Type B pancreatic cell (in vitro differentiated cells): ENCODE measurements at regions not wholly inside any gene's neighbourhood (a gene's known extent, or its start where the extent isn't known, plus 50 kb on each side); places are given as distances from the start of the nearest gene placed in this dataset.

ENCODE experiments used
- DNase-seq: peaks from one replicate; pipeline ENCODE4 v3.0.0; 2021; ENCODE audit warnings: mixed read lengths; ENCODE audit not compliant: unreplicated experiment; ENCODE audit errors: extremely low spot score
- H3K27ac Mint-ChIP-seq: 2 replicates; pipeline ENCODE4 v1.8.0; 2021; ENCODE audit warnings: mild to moderate bottlenecking, mixed read lengths
- H3K27me3 Mint-ChIP-seq: 2 replicates; pipeline ENCODE4 v1.8.0; 2021; ENCODE audit warnings: mixed read lengths
- H3K36me3 Mint-ChIP-seq: 2 replicates; pipeline ENCODE4 v1.8.0; 2021; ENCODE audit warnings: mixed read lengths
- H3K4me1 Mint-ChIP-seq: one replicate; pipeline ENCODE4 v1.8.0; 2021; ENCODE audit warnings: mixed read lengths; ENCODE audit not compliant: unreplicated experiment
- H3K4me3 Mint-ChIP-seq: 2 replicates; pipeline ENCODE4 v1.8.0; 2021; ENCODE audit warnings: mild to moderate bottlenecking, mixed read lengths
- H3K9me3 Mint-ChIP-seq: 2 replicates; pipeline ENCODE4 v1.8.0; 2021; ENCODE audit warnings: mixed read lengths
- CTCF ChIP-seq: fragments of 200-600 bp; sonication (generic); conservative IDR thresholded peaks from 2 replicates; pipeline ENCODE4 v1.5.0; 2021; ENCODE audit warnings: antibody characterized with exemption, mild to moderate bottlenecking

- Mint-ChIP-seq H3K4me1 (peaks cover 7% of the 10 kb centered on the region), H3K36me3 (no peaks in the 10 kb centered on the region), H3K9me3 (no peaks in the 10 kb centered on the region), H3K27me3 (no peaks in the 10 kb centered on the region), H3K4me3 (no peak overlapping the region), H3K27ac (no peak overlapping the region)
- no peak for TF ChIP-seq CTCF
- no peak for DNase-seq
These were observed 50.0 kb upstream of the PTPN1 start for GRCh38 chr20:50460115-50460607.
